GM23338 (cell line): ENCODE measurements at regions not wholly inside any gene's neighbourhood (a gene's known extent, or its start where the extent isn't known, plus 50 kb on each side); places are given as distances from the start of the nearest gene placed in this dataset.

Source experiments
- ATAC-seq: fragments of 200-7000 bp; cut with Tn5 transposase; 3 replicates; pipeline ENCODE4 v1.9.1; 2020
- DNase-seq: peaks from one replicate; pipeline ENCODE4 v3.0.0-alpha.2; 2015; ENCODE audit warnings: low spot score
- H2AFZ ChIP-seq: fragments of 200-600 bp; sonication (generic); 2 replicates; pipeline ENCODE4 v1.8.0; 2016; ENCODE audit warnings: antibody characterized with exemption, mild to moderate bottlenecking, moderate library complexity
- H3F3A ChIP-seq: fragments of 200-600 bp; sonication (generic); replicated peaks from 2 replicates; pipeline ENCODE4 v1.8.0; 2017; ENCODE audit warnings: antibody characterized with exemption, mixed run types, low read depth
- H3K27ac ChIP-seq: fragments of 200-600 bp; sonication (generic); 2 replicates; pipeline ENCODE4 v1.6.1; 2016; ENCODE audit warnings: low read depth
- H3K27me3 ChIP-seq: fragments of 200-600 bp; sonication (generic); 2 replicates; pipeline ENCODE4 v1.8.0; 2016; ENCODE audit warnings: mild to moderate bottlenecking, mixed run types, moderate library complexity; ENCODE audit not compliant: insufficient read depth
- H3K36me3 ChIP-seq: fragments of 200-600 bp; sonication (generic); 2 replicates; pipeline ENCODE4 v1.8.0; 2016; ENCODE audit warnings: mild to moderate bottlenecking; ENCODE audit not compliant: insufficient read depth
- H3K4me1 ChIP-seq: fragments of 200-600 bp; sonication (generic); 2 replicates; pipeline ENCODE4 v1.8.0; 2016; ENCODE audit warnings: mild to moderate bottlenecking, moderate library complexity; ENCODE audit not compliant: insufficient read depth
- H3K4me2 ChIP-seq: fragments of 200-600 bp; sonication (generic); 2 replicates; pipeline ENCODE4 v1.7.1; 2017; ENCODE audit warnings: mixed run types
- H3K4me3 ChIP-seq: fragments of 200-600 bp; sonication (generic); 2 replicates; pipeline ENCODE4 v1.6.1; 2016; ENCODE audit warnings: mixed run types
- H3K79me2 ChIP-seq: fragments of 200-600 bp; sonication (generic); replicated peaks from 2 replicates; pipeline ENCODE4 v1.8.0; 2017; ENCODE audit warnings: mild to moderate bottlenecking; ENCODE audit not compliant: insufficient read depth
- H3K9me2 ChIP-seq: fragments of 200-600 bp; sonication (generic); 2 replicates; pipeline ENCODE4 v1.8.0; 2017; ENCODE audit not compliant: insufficient read depth
- H4K20me1 ChIP-seq: fragments of 200-600 bp; sonication (generic); replicated peaks from 2 replicates; pipeline ENCODE4 v1.8.0; 2017; ENCODE audit warnings: mild to moderate bottlenecking; ENCODE audit not compliant: insufficient read depth
- H3K27ac Mint-ChIP-seq: 2 replicates; pipeline ENCODE4 v1.8.0; 2020; ENCODE audit warnings: inconsistent platforms, mild to moderate bottlenecking, moderate library complexity, mixed read lengths
- H3K27me3 Mint-ChIP-seq: 3 replicates; pipeline ENCODE4 v1.8.0; 2022; ENCODE audit warnings: low read depth, mild to moderate bottlenecking, moderate library complexity, mixed read lengths, inconsistent platforms; ENCODE audit not compliant: insufficient read depth, poor library complexity
- H3K36me3 Mint-ChIP-seq: 3 replicates; pipeline ENCODE4 v1.8.0; 2021; ENCODE audit warnings: low read depth, mild to moderate bottlenecking, inconsistent platforms, moderate library complexity, mixed read lengths
- H3K4me1 Mint-ChIP-seq: 3 replicates; pipeline ENCODE4 v1.8.0; 2020; ENCODE audit warnings: mild to moderate bottlenecking, inconsistent platforms, mixed read lengths
- H3K4me3 Mint-ChIP-seq: 3 replicates; pipeline ENCODE4 v1.8.0; 2021; ENCODE audit warnings: moderate library complexity, mild to moderate bottlenecking, inconsistent platforms, mixed read lengths
- H3K9me3 Mint-ChIP-seq: 3 replicates; pipeline ENCODE4 v1.8.0; 2020; ENCODE audit warnings: moderate library complexity, mild to moderate bottlenecking, inconsistent platforms, mixed read lengths
- CREB1 ChIP-seq: fragments of 250-450 bp; sonication (Bioruptor Pico); IDR thresholded peaks from 2 replicates; pipeline ENCODE4 v1.5.0; 2020; ENCODE audit warnings: low read depth, mild to moderate bottlenecking, moderate library complexity
- CTCF ChIP-seq, 2 experiments: fragments of 200-600 bp in 1 of 2; sonication (generic) in 1 of 2; conservative IDR thresholded peaks; 2 replicates each; pipeline versions ENCODE4 v1.5.1 to v1.6.1; 2016 to 2017; ENCODE audit warnings: antibody characterized with exemption in 2 of 2, low read depth in 2 of 2, mild to moderate bottlenecking in 2 of 2, moderate library complexity in 1 of 2
- EZH2 ChIP-seq: fragments of 200-600 bp; sonication (generic); IDR thresholded peaks from one replicate; pipeline ENCODE4 v1.8.0; 2017; ENCODE audit warnings: antibody characterized with exemption, mild to moderate bottlenecking, low read depth; ENCODE audit not compliant: unreplicated experiment
- EZH2phosphoT487 ChIP-seq: fragments of 200-600 bp; sonication (generic); IDR thresholded peaks from one replicate; pipeline ENCODE4 v1.8.1; 2018; ENCODE audit warnings: antibody characterized with exemption; ENCODE audit not compliant: unreplicated experiment
- JUNB ChIP-seq: IDR thresholded peaks from one replicate; pipeline ENCODE4 v1.6.1; 2016; ENCODE audit warnings: antibody characterized with exemption; ENCODE audit not compliant: unreplicated experiment
- NANOG ChIP-seq: IDR thresholded peaks from 2 replicates; pipeline ENCODE4 v1.6.1; 2016; ENCODE audit warnings: antibody characterized with exemption, borderline replicate concordance
- POLR2AphosphoS5 ChIP-seq: IDR thresholded peaks from 2 replicates; pipeline ENCODE4 v1.6.1; 2016; ENCODE audit warnings: antibody characterized with exemption, low read depth
- REST ChIP-seq: IDR thresholded peaks from one replicate; pipeline ENCODE4 v1.6.1; 2018; ENCODE audit warnings: antibody characterized with exemption; ENCODE audit not compliant: unreplicated experiment
- ZNF114 ChIP-seq: fragments of 250-450 bp; sonication (Bioruptor Pico); IDR thresholded peaks from 2 replicates; pipeline ENCODE4 v1.5.0; 2020; ENCODE audit warnings: mild to moderate bottlenecking, moderate library complexity
- ZNF331 ChIP-seq: fragments of 250-450 bp; sonication (Bioruptor Pico); IDR thresholded peaks from 2 replicates; pipeline ENCODE4 v1.5.0; 2020; ENCODE audit warnings: low read depth, mild to moderate bottlenecking, moderate library complexity
- ZNF462 ChIP-seq: fragments of 250-450 bp; sonication (Bioruptor Pico); IDR thresholded peaks from 2 replicates; pipeline ENCODE4 v1.5.0; 2020; ENCODE audit warnings: mild to moderate bottlenecking, moderate library complexity

GRCh38 chr3:173257797-173258196 lies 116.8 kb upstream of the SPATA16 start:
- no peaks in the 10 kb centered on the region for H3F3A ChIP-seq
- no peak for ATAC-seq
- Mint-ChIP-seq H3K27me3 (no peaks in the 10 kb centered on the region), H3K4me1 (peaks cover 15% of the 10 kb centered on the region; the same call in 2 of the 3 replicates), H3K9me3 (peaks cover 10% of the 10 kb centered on the region), H3K4me3 (no peak overlapping the region), H3K36me3 (peaks cover 11% of the 10 kb centered on the region; the same call in 2 of the 3 replicates), H3K27ac (no peak overlapping the region)
- H3K27ac ChIP-seq = no peak overlapping the region
- no peak for DNase-seq
- peak overlapping the region; percentile 54; the same call in 1 of the 2 replicates for H2AFZ ChIP-seq
- H4K20me1 ChIP-seq = no peaks in the 10 kb centered on the region
- H3K4me3 ChIP-seq = no peak overlapping the region
- H3K4me2 ChIP-seq = no peak overlapping the region
- H3K9me2 ChIP-seq = no peaks in the 10 kb centered on the region; the same call in 1 of the 2 replicates
- no peaks in the 10 kb centered on the region for H3K27me3 ChIP-seq
- H3K36me3 ChIP-seq = no peaks in the 10 kb centered on the region
- peaks cover 15% of the 10 kb centered on the region; the same call in 1 of the 2 replicates for H3K4me1 ChIP-seq
- H3K79me2 ChIP-seq = no peaks in the 10 kb centered on the region
- TF ChIP-seq NANOG (no peak), ZNF114 (CRISPR knock-in tag) (no peak)

GRCh38 chr3:173255555-173255954 lies 114.5 kb upstream of the SPATA16 start:
- H3K36me3 ChIP-seq = no peaks in the 10 kb centered on the region
- Mint-ChIP-seq H3K4me1 (peaks cover 15% of the 10 kb centered on the region; the same call in 2 of the 3 replicates), H3K36me3 (peaks cover 11% of the 10 kb centered on the region; the same call in 2 of the 3 replicates), H3K27ac (no peak overlapping the region), H3K4me3 (no peak overlapping the region), H3K9me3 (peaks cover 13% of the 10 kb centered on the region), H3K27me3 (peaks cover 2% of the 10 kb centered on the region)
- no peaks in the 10 kb centered on the region for H3K79me2 ChIP-seq
- H3K9me2 ChIP-seq = no peaks in the 10 kb centered on the region; the same call in 1 of the 2 replicates
- no peak overlapping the region for H3K27ac ChIP-seq
- H2AFZ ChIP-seq = no peak overlapping the region
- peaks cover 8% of the 10 kb centered on the region; the same call in 1 of the 2 replicates for H3K4me1 ChIP-seq
- H3K4me2 ChIP-seq = no peak overlapping the region
- DNase-seq (no peak), ATAC-seq (no peak)
- no peaks in the 10 kb centered on the region for H4K20me1 ChIP-seq
- no peak overlapping the region for H3K4me3 ChIP-seq
- no peaks in the 10 kb centered on the region for H3K27me3 ChIP-seq
- no peaks in the 10 kb centered on the region for H3F3A ChIP-seq
- TF ChIP-seq EZH2phosphoT487 (no peak), ZNF462 (CRISPR knock-in tag) (no peak), ZNF114 (CRISPR knock-in tag) (no peak), POLR2AphosphoS5 (no peak), REST (no peak), EZH2 (no peak), CREB1 (CRISPR knock-in tag) (no peak), JUNB (no peak), CTCF (conservative IDR thresholded peaks at IDR 0.05; ENCODE audit: low read depth in 2 of 2) (no peak), ZNF331 (CRISPR knock-in tag) (no peak), NANOG (no peak)
